GM19455 (cell line): ENCODE measurements at regions not wholly inside any gene's neighbourhood (a gene's known extent, or its start where the extent isn't known, plus 50 kb on each side); places are given as distances from the start of the nearest gene placed in this dataset.

Source experiments
- ATAC-seq: cut with Tn5 transposase; IDR thresholded peaks from one replicate; pipeline ENCODE4 v1.9.1; 2021; ENCODE audit not compliant: unreplicated experiment

DNA sequence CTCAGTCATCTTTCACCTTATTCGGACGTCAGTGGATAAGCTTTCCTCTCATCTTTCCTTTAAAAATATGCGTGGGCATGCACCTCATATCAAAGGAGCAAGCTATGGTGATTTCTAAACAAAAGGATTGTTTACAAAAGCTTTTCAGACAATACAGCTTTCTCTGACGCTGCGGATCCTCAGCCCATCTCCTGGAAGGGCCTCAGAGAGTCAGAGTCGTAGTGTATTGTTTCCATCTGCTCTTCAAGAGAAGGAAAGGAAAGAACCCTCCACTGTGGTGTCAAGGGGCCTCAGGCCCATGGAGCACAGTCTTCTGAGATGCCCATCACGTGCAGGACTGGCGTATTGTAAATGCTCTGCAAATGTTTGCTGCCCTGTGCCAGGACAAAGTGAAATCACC lies 163.4 kb upstream of the MAP1B start:
- ATAC-seq: no peak

- no peak for ATAC-seq
These were observed 161.8 kb upstream of the MAP1B start for GRCh38 chr5:71945436-71945835.

GRCh38 chr5:71946343-71947030 lies 160.8 kb upstream of the MAP1B start:
- no peak for ATAC-seq

DNA sequence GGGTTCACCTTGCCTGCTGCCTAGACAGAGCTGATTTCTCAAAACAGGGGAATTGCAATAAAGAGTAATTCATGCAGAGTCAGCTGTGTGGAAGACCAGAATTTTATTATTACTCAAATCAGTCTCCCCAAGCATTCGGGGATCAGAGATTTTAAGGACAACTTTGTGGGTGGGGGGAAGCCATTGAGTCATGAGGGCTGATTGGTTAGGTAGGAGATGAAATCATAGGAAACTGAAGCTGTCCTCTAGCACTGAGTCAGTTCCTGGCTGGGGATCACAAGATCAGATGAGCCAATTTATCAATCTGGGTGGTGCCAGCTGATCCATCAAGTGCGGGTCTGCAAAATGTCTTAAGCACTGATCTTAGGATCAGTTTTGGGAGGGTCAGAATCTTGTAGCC lies 159.1 kb upstream of the MAP1B start:
- ATAC-seq: no peak

DNA sequence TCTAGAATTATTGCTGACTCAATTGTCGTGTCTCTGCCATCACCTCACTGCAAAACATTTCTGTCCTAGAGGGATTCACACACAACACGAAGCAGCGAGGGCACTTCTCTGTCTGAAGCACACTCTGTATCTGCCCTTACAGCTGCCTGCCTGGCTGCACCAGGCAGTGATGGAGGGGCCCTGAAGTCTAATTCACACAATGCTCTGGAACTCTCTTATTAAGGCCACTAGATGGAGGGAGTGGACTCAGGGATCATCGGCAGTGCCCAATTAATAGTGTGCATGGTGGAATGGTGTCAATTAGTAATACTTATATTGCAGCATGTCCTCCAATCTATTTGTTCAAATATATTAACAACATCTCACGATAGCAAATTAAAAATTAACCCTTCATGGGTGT lies 157.5 kb upstream of the MAP1B start:
- ATAC-seq: no peak

DNA sequence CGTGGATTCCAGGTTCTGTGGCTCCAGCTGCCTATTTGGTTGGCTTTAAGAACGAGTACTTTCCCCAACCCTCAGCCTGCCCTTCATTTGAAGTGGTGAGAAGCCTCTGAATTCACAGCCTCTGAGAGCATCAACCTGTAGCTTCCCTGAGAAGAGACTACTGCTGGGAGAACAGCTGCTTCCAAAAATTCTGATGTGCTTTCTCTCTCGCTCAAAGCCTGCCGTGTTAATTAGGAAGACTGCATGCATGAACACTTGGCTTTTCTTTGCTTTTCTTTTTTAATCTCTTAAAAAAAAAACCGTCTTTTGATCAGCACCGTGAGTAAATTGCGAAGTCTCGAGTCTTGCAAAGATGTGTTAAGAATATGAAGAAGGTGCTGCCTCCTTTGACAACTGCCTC lies 153.4 kb upstream of the MAP1B start:
- no peak for ATAC-seq

DNA sequence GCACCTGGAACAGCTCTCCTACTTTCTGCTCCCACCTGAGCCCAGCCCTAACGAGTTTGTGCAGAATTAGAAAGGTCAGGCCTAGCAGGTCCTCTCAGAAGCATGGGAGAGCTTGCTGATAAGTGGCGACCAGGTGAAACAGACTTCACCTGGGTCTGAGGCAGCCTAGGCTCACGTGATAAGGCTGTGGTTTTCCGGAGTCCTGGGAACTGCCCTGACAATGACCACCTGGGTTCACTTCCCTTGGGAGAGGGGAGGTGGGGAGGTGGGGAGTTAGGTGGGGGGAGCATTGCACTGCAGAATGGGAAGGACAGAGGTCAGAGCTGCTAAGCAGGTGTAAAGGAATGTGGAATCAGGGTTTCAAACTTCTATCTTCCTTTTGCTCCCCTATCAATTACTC lies 152.9 kb upstream of the MAP1B start:
- no peak for ATAC-seq

DNA sequence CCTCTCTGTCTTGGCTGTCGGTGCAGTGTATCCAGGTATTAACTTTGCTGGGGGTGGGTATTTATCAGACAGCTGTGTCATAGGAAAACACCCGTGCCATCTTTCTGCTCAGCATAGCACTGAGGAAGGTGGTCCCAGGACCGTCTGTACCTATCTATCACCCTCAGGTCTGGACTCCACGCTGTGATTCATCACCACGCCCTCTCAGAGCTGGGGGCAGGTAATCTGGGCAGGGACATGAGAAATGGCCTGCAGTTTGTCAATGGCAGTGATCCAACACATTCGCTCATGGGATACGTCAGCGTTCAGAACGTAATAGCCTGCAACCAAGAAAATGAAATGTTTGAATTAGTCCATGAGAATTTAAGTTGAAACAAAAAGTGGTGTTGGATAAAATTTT lies 151.6 kb upstream of the MAP1B start:
- no peak for ATAC-seq

DNA sequence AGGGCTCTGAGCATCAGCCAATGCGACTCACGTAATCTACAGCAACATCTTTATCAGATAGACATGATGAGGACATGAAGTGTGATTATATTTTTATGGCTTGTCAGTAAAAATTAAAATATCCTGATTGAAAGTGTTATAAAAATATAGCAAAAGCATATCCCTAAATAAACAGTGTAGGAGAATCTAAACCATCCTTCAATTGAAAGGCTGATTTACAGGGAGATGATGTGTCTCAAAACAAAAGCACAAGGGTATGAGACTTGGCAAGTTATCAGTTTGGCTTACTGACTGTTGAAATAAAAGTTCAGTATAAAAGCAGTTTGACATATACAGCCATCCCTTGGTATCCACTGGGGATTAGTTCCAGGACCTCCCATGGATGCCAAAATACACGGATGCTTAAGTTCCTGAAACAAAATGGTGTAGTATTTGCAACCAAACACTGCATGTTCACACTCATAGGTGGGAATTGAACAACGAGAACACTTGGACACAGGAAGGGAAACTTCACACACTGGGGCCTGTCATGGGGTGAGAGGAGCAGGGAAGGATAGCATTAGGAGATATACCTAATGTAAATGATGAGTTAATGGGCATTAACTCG lies 149.9 kb upstream of the MAP1B start:
- no peak for ATAC-seq

DNA sequence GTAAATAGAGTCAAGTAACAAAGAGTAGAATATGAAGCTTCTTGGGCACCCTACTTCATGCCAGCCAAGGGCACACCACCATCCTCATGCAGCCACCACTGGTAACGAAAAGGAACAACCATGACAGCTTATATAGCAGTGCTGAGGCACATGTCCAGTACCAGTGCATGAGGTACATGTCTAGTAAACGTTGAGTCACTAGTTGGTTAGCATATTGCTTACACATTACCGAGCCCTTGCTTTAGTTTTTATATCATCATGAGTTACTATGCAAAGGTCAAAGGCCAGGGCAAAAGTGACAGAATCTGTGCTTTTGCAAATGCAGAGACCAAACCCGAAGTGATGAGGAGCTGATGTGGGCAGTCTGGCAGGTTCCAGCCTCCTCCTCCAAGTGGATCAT lies 147.1 kb upstream of the MAP1B start:
- ATAC-seq: no peak

GRCh38 chr5:71961786-71962185 lies 145.5 kb upstream of the MAP1B start:
- ATAC-seq: no peak

DNA sequence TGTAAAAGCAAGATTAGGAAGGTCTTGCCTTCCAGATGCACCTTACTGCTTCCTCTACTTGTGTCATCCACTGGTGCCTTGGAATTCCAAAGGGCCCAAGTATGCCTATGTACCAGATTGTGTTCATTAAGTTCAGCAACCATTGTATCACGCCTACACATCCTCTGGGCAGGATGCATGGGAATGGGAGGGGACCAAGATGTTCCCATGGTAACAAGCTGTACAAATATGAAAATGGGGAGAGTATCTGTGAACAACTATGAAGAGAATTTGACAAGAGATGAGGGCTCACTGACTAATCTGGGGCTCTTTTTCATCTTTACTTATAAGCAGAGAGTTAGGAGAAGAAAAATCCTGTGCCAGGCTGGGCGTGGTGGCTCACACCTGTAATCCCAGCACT lies 137.8 kb upstream of the MAP1B start:
- ATAC-seq: no peak

GRCh38 chr5:71971862-71972261 lies 135.4 kb upstream of the MAP1B start:
- no peak for ATAC-seq

DNA sequence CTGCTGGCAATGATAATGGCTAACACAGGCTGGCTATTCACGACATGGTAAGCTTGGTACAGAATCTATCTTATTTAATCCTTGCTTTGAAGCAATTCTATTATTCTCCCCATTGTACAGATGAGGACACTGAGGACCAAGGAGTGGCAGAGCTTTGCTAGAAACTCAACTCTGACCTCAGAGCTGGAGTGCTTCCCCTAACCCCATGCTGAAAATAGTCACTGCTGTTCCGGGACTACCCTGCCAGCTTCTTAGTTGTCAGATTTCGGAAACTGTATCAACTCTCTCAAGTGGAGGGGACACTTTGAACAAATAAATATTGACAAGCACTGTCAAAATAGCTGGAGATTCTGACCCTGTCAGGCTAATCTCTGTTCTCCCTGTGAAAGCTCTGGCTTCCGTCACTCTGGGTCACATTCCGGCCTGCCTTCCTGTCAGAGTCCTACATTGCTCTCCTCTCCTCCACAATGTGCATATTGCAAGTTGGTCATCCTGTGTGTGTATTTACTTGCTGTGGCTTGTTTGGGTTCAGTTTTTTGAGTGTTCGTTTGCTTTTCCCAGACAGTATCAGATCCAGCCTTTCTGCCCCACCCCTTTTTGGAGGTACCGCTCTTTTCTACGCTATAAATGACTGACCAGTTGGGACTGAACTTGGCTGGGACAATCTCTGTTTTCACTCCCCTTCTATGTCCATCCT lies 134.3 kb upstream of the MAP1B start:
- no peak for ATAC-seq

- no peak for ATAC-seq
These were observed 133.7 kb upstream of the MAP1B start for GRCh38 chr5:71973563-71973962.

DNA sequence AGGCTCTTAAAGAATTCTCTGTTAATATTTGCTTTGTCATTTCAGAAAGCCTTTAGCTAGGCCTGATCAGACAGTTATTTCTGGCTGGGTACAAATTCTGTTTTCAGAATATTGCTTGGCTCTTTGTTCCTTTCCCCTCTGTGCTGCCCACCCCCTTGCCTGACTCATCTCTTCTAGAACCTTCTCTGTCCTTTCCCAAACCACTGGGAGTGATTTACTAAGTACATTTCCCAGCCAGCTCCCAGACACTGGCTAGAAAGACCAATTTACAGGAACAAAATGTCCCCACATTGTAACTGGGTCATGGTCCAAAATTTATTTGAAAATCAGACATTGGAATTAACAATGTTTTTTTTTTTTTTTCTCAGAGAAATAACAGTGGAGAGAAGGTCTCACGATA lies 133.1 kb upstream of the MAP1B start:
- no peak for ATAC-seq

- ATAC-seq: no peak
These were observed 132.7 kb upstream of the MAP1B start for GRCh38 chr5:71974622-71975021.

DNA sequence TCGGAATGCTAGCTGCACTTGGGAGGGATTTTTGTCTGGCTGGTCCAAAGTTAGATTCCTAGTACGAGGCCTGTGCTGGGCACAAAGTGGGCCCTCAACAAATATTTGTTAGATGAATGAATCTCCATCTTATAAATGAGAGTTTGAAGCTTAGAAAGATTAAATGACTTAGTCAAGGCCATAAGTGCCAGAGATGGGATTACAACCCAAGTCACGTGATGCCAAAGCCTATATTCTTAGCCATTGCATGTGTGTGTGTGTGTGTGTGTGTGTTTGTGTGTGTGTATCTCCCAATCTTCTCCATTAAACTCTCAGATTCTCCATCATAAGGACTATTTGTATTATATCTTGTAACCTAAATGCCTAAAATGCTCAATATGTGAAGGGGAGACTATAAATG lies 130.8 kb upstream of the MAP1B start:
- ATAC-seq: no peak

DNA sequence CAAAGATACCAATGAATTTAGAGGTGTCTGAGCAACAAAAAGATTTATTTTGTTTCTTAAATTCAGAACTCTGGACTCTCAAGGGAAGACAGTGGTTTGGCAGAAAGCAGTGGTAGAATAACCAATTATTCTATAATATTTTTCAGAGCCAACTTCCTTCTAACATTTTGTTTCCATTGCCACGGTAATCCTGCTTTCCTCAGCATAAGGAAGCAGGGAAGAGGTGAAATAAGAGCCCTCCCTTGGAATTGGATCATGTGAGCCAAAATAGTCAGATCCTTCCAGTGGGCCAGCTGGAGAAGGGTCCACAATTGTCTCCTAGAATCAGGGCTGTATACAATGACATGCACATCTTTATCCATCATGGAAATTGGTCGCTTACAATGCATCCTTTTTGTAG lies 130.0 kb upstream of the MAP1B start:
- no peak for ATAC-seq

DNA sequence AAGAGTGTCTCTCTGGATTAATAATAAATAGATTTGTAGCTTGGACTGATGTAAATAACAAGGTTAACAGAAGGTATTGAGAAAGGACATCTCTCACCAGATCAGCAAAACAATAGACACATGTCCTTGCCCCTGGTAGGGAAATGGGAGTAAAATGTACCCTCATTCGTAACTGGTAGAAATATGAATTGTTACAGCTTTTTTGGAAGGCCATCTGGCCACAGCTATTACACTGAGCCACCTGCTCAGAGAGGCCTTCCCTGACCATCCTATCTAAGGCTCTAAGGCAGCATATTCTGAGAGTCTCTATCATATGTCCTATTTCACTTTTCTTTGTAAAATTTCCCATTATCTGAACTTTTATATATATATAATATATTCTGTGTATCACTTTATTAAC lies 129.1 kb upstream of the MAP1B start:
- no peak for ATAC-seq

DNA sequence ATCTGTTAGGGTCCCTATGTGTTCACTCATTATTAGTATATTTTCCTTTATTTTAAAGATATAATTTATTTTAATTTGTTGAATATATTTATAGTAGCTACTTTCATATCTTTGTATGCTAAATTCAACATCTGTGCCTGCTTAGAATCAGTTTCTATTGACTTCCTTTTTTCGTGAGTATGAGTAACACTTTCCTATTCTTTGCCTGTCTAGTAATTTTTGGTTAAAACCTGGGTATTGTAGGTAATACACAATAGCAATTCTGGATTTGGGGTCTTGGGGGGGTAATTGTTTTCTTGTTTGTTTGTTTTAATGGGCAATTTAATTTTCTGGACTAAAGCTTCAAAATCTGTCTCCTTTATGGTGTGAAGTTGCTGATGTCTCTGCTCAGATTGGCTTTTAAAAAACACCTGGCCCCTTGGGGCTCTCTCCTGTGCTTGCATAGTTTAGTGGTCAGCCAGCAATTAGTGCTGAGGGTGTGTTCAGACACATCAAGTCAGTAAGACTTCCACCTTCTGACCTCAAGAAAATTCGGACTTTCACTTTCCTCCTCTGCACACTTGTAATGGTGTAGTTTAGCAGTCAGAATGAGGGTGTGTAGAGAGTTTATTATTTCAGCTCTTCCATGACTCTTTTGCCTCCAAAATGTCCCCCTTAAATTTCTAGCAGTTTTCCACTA lies 124.4 kb upstream of the MAP1B start:
- no peak for ATAC-seq

DNA sequence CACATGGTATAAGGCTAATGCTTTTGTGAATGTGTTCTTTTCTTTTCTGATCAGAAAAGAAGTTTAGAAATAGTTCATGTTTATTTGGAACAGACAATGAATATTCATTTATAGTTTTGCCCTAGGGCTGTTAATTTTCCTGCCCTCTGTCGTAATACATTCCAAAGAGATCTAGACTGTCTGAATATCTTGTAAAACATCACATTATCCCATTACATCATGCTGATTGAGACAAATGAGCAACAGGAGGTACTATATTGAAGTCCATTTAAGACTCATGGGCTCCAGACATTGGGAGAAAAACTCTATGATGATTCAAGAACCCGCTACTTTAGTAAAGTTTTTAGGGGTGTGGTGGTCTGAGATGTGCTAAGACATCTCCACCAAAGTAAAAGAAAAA lies 121.2 kb upstream of the MAP1B start:
- no peak for ATAC-seq
